H1 (cell line): ENCODE measurements at regions not wholly inside any gene's neighbourhood (a gene's known extent, or its start where the extent isn't known, plus 50 kb on each side); places are given as distances from the start of the nearest gene placed in this dataset.

Experiments used
- JUND ChIP-seq: IDR thresholded peaks from 2 replicates; pipeline ENCODE4 v1.6.1; 2011; ENCODE audit warnings: mild to moderate bottlenecking, improper control_type of control experiment, low read length
- SIN3A ChIP-seq, 2 experiments: IDR thresholded peaks in 1 of 2; conservative IDR thresholded peaks in 1 of 2; 2 replicates each; pipeline ENCODE4 v1.6.1; 2011 to 2012; ENCODE audit warnings: low read length in 2 of 2, improper control_type of control experiment in 1 of 2, low read depth in 1 of 2, mild to moderate bottlenecking in 1 of 2
- SIRT6 ChIP-seq: IDR thresholded peaks from one replicate; pipeline ENCODE4 v1.7.1; 2012; ENCODE audit warnings: low read length, inconsistent platforms

GRCh38 chr15:96771035-96771434 lies 440.5 kb downstream of the NR2F2 start (continued):
- no peak for TF ChIP-seq JUND
- no peak for TF ChIP-seq SIN3A (conservative IDR thresholded peaks at IDR 0.05 in 1 of 2, IDR thresholded peaks at IDR 0.05 in 1 of 2; ENCODE audit: low read depth in 1 of 2, low read length in 2 of 2)
- TF ChIP-seq SIRT6: no peak
